ENCODE measurements at regions not wholly inside any gene's neighbourhood (a gene's known extent, or its start where the extent isn't known, plus 50 kb on each side); places are given as distances from the start of the nearest gene placed in this dataset.

DNA sequence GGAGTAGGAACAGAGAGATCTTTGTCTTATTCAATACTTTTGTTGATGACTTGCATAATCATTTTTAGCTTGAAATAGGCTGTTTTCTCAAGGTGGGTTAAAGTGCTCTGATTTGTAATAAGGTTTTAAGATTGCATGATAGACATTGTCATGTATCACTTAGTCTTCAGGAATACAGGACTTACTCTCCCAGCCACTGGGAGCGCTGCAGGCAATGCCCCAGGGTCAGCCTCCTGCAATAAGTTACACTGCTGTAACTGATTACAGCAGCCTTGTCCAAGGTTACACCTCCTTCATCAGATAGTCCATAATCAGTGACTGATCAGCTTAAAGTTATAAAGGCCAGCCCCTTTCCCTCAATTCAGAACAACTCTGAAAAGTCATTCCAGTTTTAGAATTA is 218.6 kb downstream of the ESM1 start:
- intact Hi-C loops (cut with DNase I): no loop called here

DNA sequence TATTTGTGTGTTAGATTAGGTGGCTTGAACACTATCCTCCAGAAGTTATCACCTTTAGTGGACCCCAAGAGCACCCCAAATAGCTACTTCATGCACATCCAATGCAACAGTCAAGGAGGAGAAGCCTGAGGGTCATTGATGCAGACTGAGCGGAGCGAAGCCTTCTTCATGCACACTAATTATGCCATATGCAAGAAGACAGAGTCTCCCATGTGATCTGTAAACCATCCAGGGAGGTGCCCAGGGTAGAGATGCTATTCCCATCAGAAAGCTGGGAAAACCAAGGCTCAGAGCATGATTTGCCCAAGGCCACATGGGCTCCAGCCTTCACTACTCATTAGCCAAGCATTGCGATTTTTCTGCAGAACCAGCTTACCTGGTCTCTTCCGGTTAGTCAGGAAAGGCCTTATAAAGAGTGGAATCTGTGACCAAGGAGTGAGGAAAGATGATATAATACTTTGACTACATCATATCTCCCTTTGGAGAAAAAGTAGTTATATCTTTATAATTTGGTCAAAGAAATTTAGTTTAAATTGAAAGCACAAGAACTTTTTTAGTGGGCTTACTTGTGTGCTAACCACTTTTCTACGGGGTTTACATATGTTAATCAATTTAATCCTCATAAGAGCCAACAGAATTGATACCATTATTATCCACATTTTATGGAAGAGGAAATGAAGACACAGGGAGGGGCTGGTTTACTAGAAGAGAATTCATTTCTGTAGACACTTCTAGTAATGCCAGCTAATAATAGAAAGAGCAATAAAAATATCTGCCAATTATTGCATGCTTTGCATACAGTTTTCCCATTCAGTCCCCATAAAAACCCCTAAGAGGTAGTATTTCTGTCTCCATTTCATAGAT is 220.0 kb downstream of the ESM1 start:
- Histone ChIP-seq H3K27ac (no peak overlapping the region), H3K36me3 (no peaks in the 10 kb centered on the region), H3K4me1 (no peaks in the 10 kb centered on the region), H3K9me3 (no peaks in the 10 kb centered on the region), H3K27me3 (no peaks in the 10 kb centered on the region), H3K4me3 (no peak overlapping the region)
- intact Hi-C loops (cut with DNase I): no loop called here
- WGBS, 2 donors: 88 to 93% methylated on average over 5 of the region's 5 CpGs
- ATAC-seq (no peak), DNase-seq (no peak), FAIRE-seq (no peak)
- TF ChIP-seq, protein P1, sequence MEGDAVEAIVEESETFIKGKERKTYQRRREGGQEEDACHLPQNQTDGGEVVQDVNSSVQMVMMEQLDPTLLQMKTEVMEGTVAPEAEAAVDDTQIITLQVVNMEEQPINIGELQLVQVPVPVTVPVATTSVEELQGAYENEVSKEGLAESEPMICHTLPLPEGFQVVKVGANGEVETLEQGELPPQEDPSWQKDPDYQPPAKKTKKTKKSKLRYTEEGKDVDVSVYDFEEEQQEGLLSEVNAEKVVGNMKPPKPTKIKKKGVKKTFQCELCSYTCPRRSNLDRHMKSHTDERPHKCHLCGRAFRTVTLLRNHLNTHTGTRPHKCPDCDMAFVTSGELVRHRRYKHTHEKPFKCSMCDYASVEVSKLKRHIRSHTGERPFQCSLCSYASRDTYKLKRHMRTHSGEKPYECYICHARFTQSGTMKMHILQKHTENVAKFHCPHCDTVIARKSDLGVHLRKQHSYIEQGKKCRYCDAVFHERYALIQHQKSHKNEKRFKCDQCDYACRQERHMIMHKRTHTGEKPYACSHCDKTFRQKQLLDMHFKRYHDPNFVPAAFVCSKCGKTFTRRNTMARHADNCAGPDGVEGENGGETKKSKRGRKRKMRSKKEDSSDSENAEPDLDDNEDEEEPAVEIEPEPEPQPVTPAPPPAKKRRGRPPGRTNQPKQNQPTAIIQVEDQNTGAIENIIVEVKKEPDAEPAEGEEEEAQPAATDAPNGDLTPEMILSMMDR (IDR thresholded peaks at IDR 0.05): no peak

More for the DNA sequence above, 218.6 kb downstream of the ESM1 start:
- DNase-seq (no peak), ATAC-seq (no peak), FAIRE-seq (no peak)
- TF ChIP-seq, protein P1 (IDR thresholded peaks at IDR 0.05): no peak
- Histone ChIP-seq H3K9me3 (no peaks in the 10 kb centered on the region), H3K4me3 (no peak overlapping the region), H3K4me1 (no peaks in the 10 kb centered on the region), H3K27ac (no peak overlapping the region), H3K36me3 (no peaks in the 10 kb centered on the region), H3K27me3 (no peaks in the 10 kb centered on the region)
- 86 to 96% methylated on average over 1 of the region's 1 CpG for WGBS, 2 donors

DNA sequence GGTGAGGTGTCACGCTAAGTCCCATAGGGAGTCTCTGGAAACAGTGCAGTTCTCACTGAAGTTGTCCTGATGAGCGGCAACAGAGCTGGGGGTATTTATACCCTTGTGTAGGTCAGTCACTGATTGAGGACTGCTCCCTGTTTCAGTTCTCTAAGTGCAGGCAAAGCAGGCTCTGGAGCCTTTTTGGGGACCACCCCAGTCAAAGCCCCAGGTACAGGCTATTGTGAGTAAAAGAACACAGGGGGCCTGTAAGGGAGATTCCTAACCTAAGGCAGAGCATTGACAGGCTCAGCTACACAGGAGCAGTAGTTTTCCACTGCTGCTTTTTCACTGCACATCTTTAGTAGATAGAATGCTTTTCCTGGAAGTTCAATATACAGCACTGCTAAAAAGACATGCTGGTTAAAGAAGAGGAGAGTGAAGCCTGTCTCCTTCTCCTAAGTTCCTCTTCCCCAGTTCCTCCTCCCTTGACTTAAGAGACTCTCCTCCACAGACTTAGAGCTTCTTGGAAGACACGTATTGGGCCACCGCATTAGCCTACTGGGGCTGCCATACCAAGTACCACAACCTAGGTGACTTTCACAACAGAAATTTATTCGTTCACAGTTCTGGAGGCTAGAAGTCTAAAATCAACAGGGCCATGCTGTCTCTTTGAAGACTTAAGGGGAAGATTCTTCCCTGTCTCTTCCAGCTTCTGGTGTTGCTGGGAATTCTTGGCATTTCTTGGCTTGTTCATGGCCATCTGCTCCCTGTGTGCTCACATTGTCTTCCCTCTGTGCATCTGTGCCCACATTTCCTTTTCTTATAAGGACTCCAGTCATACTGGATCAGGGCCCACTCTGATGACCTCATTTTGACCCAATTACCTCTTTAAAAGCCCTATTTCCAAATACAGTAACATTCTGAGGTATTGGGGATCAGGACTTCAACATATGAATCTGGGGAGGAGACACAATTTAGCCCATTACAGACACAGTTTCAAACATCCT is 221.0 kb downstream of the ESM1 start:
- no peak for FAIRE-seq
- intact Hi-C loops (cut with DNase I): no loop called here
- no peak for ATAC-seq

GRCh38 chr5:54761213-54761701 is 224.1 kb downstream of the ESM1 start:
- Histone ChIP-seq H3K27ac (no peak overlapping the region), H3K9me3 (no peaks in the 10 kb centered on the region), H3K4me1 (no peaks in the 10 kb centered on the region), H3K4me3 (no peak overlapping the region), H3K36me3 (no peaks in the 10 kb centered on the region), H3K27me3 (no peaks in the 10 kb centered on the region)
- TF ChIP-seq, protein P1 (IDR thresholded peaks at IDR 0.05): no peak
- intact Hi-C loops (cut with DNase I): no loop called here
- FAIRE-seq (no peak), ATAC-seq (peak in 3 of 4 donors; percentile 24 to 67 (median 26)), DNase-seq (no peak)
- WGBS, 2 donors: 78 to 83% methylated on average over 2 of the region's 2 CpGs

More for the DNA sequence above, 221.0 kb downstream of the ESM1 start:
- H3K4me1 ChIP-seq: no peaks in the 10 kb centered on the region
- H3K4me3 ChIP-seq: no peak overlapping the region
- TF ChIP-seq, protein P1 (IDR thresholded peaks at IDR 0.05): no peak
- no peak overlapping the region for H3K27ac ChIP-seq
- DNase-seq: no peak
- H3K36me3 ChIP-seq: no peaks in the 10 kb centered on the region
- no peaks in the 10 kb centered on the region for H3K9me3 ChIP-seq
- no peaks in the 10 kb centered on the region for H3K27me3 ChIP-seq
- WGBS, 2 donors: 86 to 87% methylated on average over 5 of the region's 5 CpGs

Data from pancreas (tissue), 10 donors.